HG03460 (cell line): ENCODE measurements at regions not wholly inside any gene's neighbourhood (a gene's known extent, or its start where the extent isn't known, plus 50 kb on each side); places are given as distances from the start of the nearest gene placed in this dataset.
"Not testable (repeated sequence)": the region's sequence is repeated elsewhere in the genome, so short reads cannot be mapped to it uniquely, and the experiment has no call there.

Experiments used
- ATAC-seq: cut with Tn5 transposase; IDR thresholded peaks from one replicate; pipeline ENCODE4 v1.9.1; 2021; ENCODE audit not compliant: unreplicated experiment

- no peak for ATAC-seq
These were observed 595.2 kb upstream of the CDH11 start for GRCh38 chr16:65716737-65717700.

- ATAC-seq, result no peak
These were observed 591.4 kb upstream of the CDH11 start for GRCh38 chr16:65713181-65713808.

GRCh38 chr16:65710107-65710506 lies 588.2 kb upstream of the CDH11 start:
- ATAC-seq, result no peak

GRCh38 chr16:65704866-65705265 lies 583.0 kb upstream of the CDH11 start:
- ATAC-seq, result no peak

- ATAC-seq, result no peak
These were observed 581.0 kb upstream of the CDH11 start for GRCh38 chr16:65702707-65703402.

GRCh38 chr16:65700596-65700995 lies 578.7 kb upstream of the CDH11 start:
- ATAC-seq, result no peak

GRCh38 chr16:65698791-65699321 lies 577.0 kb upstream of the CDH11 start:
- ATAC-seq, result no peak

GRCh38 chr16:65697521-65697920 lies 575.7 kb upstream of the CDH11 start:
- no peak for ATAC-seq

GRCh38 chr16:65697065-65697464 lies 575.2 kb upstream of the CDH11 start:
- no peak for ATAC-seq

- not testable (repeated sequence) for ATAC-seq
These were observed 570.0 kb upstream of the CDH11 start for GRCh38 chr16:65691846-65692245.

- ATAC-seq, result no peak
These were observed 567.9 kb upstream of the CDH11 start for GRCh38 chr16:65689726-65690125.

- ATAC-seq, result no peak
These were observed 566.4 kb upstream of the CDH11 start for GRCh38 chr16:65688301-65688700.

GRCh38 chr16:65684230-65684629 lies 562.4 kb upstream of the CDH11 start:
- ATAC-seq, result no peak

- ATAC-seq, result no peak
These were observed 559.5 kb upstream of the CDH11 start for GRCh38 chr16:65681406-65681805.

GRCh38 chr16:65679785-65680184 lies 557.9 kb upstream of the CDH11 start:
- no peak for ATAC-seq

- no peak for ATAC-seq
These were observed 553.3 kb upstream of the CDH11 start for GRCh38 chr16:65675161-65675560.

GRCh38 chr16:65672960-65673359 lies 551.1 kb upstream of the CDH11 start:
- ATAC-seq, result no peak

GRCh38 chr16:65671071-65671470 lies 549.2 kb upstream of the CDH11 start:
- no peak for ATAC-seq

- no peak for ATAC-seq
These were observed 546.3 kb upstream of the CDH11 start for GRCh38 chr16:65668064-65668595.

- no peak for ATAC-seq
These were observed 545.2 kb upstream of the CDH11 start for GRCh38 chr16:65667011-65667578.
